HG03045 (cell line): ENCODE measurements at regions not wholly inside any gene's neighbourhood (a gene's known extent, or its start where the extent isn't known, plus 50 kb on each side); places are given as distances from the start of the nearest gene placed in this dataset.
"Not testable (repeated sequence)": the region's sequence is repeated elsewhere in the genome, so short reads cannot be mapped to it uniquely, and the experiment has no call there.

Experiments
- ATAC-seq: cut with Tn5 transposase; IDR thresholded peaks from one replicate; pipeline ENCODE4 v1.9.1; 2021; ENCODE audit warnings: mild to moderate bottlenecking, moderate library complexity; ENCODE audit not compliant: unreplicated experiment

GRCh38 chr4:189825466-189825865, 115.2 kb upstream of the FRG1 start:
- ATAC-seq = no peak

- ATAC-seq = no peak
Measured at GRCh38 chr4:189826657-189827056, 114.0 kb upstream of the FRG1 start.

- no peak for ATAC-seq
Measured at GRCh38 chr4:189828081-189828697, 112.5 kb upstream of the FRG1 start.

- ATAC-seq = no peak
Measured at GRCh38 chr4:189832528-189832927, 108.1 kb upstream of the FRG1 start.

GRCh38 chr4:189834616-189835015, 106.1 kb upstream of the FRG1 start:
- no peak for ATAC-seq

GRCh38 chr4:189835505-189835904, 105.2 kb upstream of the FRG1 start:
- ATAC-seq = no peak

- no peak for ATAC-seq
Measured at GRCh38 chr4:189837471-189837870, 103.2 kb upstream of the FRG1 start.

GRCh38 chr4:189838821-189839497, 101.7 kb upstream of the FRG1 start:
- ATAC-seq = no peak

GRCh38 chr4:189840356-189840755, 100.3 kb upstream of the FRG1 start:
- ATAC-seq = no peak

- no peak for ATAC-seq
Measured at GRCh38 chr4:189843413-189844009, 97.2 kb upstream of the FRG1 start.

GRCh38 chr4:189845145-189845846, 95.4 kb upstream of the FRG1 start:
- ATAC-seq = no peak

- not testable (repeated sequence) for ATAC-seq
Measured at GRCh38 chr4:189846094-189846493, 94.6 kb upstream of the FRG1 start.

- not testable (repeated sequence) for ATAC-seq
Measured at GRCh38 chr4:189846608-189847007, 94.1 kb upstream of the FRG1 start.

GRCh38 chr4:189848672-189849071, 92.0 kb upstream of the FRG1 start:
- not testable (repeated sequence) for ATAC-seq

- no peak for ATAC-seq
Measured at GRCh38 chr4:189850239-189850856, 90.3 kb upstream of the FRG1 start.

GRCh38 chr4:189858435-189858834, 82.2 kb upstream of the FRG1 start:
- no peak for ATAC-seq

GRCh38 chr4:189861101-189861500, 79.6 kb upstream of the FRG1 start:
- no peak for ATAC-seq

GRCh38 chr4:189869236-189869635, 71.4 kb upstream of the FRG1 start:
- no peak for ATAC-seq

GRCh38 chr4:189870511-189871234, 70.0 kb upstream of the FRG1 start:
- ATAC-seq = no peak

- no peak for ATAC-seq
Measured at GRCh38 chr4:189874591-189874990, 66.1 kb upstream of the FRG1 start.

- ATAC-seq = peak; percentile 64
Measured at GRCh38 chr4:189881190-189881589, 59.5 kb upstream of the FRG1 start.
